ENCODE measurements at regions not wholly inside any gene's neighbourhood (a gene's known extent, or its start where the extent isn't known, plus 50 kb on each side); places are given as distances from the start of the nearest gene placed in this dataset.

- Mint-ChIP-seq H3K27me3 (ENCODE audit: low read depth) (no peaks in the 10 kb centered on the region), H3K4me3 (no peak overlapping the region), H3K9me3 (peaks cover 3% of the 10 kb centered on the region), H3K4me1 (no peaks in the 10 kb centered on the region), H3K36me3 (peaks cover 1% of the 10 kb centered on the region), H3K27ac (no peak overlapping the region)
- TF ChIP-seq CTCF (IDR thresholded peaks at IDR 0.05; ENCODE audit: unreplicated experiment), result no peak
- DNase-seq (ENCODE audit: low spot score in 2 of 2, unreplicated experiment in 2 of 2), result no peak
Measured at GRCh38 chr4:60122820-60123219, 1077.3 kb upstream of the ADGRL3 start.

GRCh38 chr4:60128888-60129287 is 1071.2 kb upstream of the ADGRL3 start:
- peaks cover 1% of the 10 kb centered on the region for H3K36me3 Mint-ChIP-seq
- no peak for DNase-seq (ENCODE audit: low spot score in 2 of 2, unreplicated experiment in 2 of 2)
- no peaks in the 10 kb centered on the region for H3K27me3 Mint-ChIP-seq (ENCODE audit: low read depth)
- H3K4me3 Mint-ChIP-seq, result no peak overlapping the region
- TF ChIP-seq CTCF (IDR thresholded peaks at IDR 0.05; ENCODE audit: unreplicated experiment), result no peak
- no peak overlapping the region for H3K27ac Mint-ChIP-seq
- peaks cover 3% of the 10 kb centered on the region for H3K9me3 Mint-ChIP-seq
- H3K4me1 Mint-ChIP-seq, result no peaks in the 10 kb centered on the region

GRCh38 chr4:60129740-60130139 is 1070.4 kb upstream of the ADGRL3 start:
- no peak overlapping the region for H3K4me3 Mint-ChIP-seq
- no peaks in the 10 kb centered on the region for H3K27me3 Mint-ChIP-seq (ENCODE audit: low read depth)
- H3K9me3 Mint-ChIP-seq, result peaks cover 3% of the 10 kb centered on the region
- no peaks in the 10 kb centered on the region for H3K4me1 Mint-ChIP-seq
- H3K27ac Mint-ChIP-seq, result no peak overlapping the region
- H3K36me3 Mint-ChIP-seq, result peaks cover 1% of the 10 kb centered on the region
- DNase-seq (ENCODE audit: low spot score in 2 of 2, unreplicated experiment in 2 of 2), result no peak
- TF ChIP-seq CTCF (IDR thresholded peaks at IDR 0.05; ENCODE audit: unreplicated experiment), result no peak

- no peak for TF ChIP-seq CTCF (IDR thresholded peaks at IDR 0.05; ENCODE audit: unreplicated experiment)
- no peak for DNase-seq (ENCODE audit: low spot score in 2 of 2, unreplicated experiment in 2 of 2)
- Mint-ChIP-seq H3K4me1 (no peaks in the 10 kb centered on the region), H3K27me3 (ENCODE audit: low read depth) (no peaks in the 10 kb centered on the region), H3K27ac (no peak overlapping the region), H3K36me3 (no peaks in the 10 kb centered on the region), H3K9me3 (peaks cover 5% of the 10 kb centered on the region), H3K4me3 (no peak overlapping the region)
Measured at GRCh38 chr4:60133375-60133774, 1066.8 kb upstream of the ADGRL3 start.

- H3K36me3 Mint-ChIP-seq, result no peaks in the 10 kb centered on the region
- no peak for DNase-seq (ENCODE audit: low spot score in 2 of 2, unreplicated experiment in 2 of 2)
- no peaks in the 10 kb centered on the region for H3K27me3 Mint-ChIP-seq (ENCODE audit: low read depth)
- H3K4me1 Mint-ChIP-seq, result no peaks in the 10 kb centered on the region
- peaks cover 5% of the 10 kb centered on the region for H3K9me3 Mint-ChIP-seq
- no peak overlapping the region for H3K27ac Mint-ChIP-seq
- no peak overlapping the region for H3K4me3 Mint-ChIP-seq
- no peak for TF ChIP-seq CTCF (IDR thresholded peaks at IDR 0.05; ENCODE audit: unreplicated experiment)
Measured at GRCh38 chr4:60134099-60134498, 1066.0 kb upstream of the ADGRL3 start.

GRCh38 chr4:60155088-60155487 is 1045.0 kb upstream of the ADGRL3 start:
- no peaks in the 10 kb centered on the region for H3K4me1 Mint-ChIP-seq
- peaks cover 4% of the 10 kb centered on the region for H3K36me3 Mint-ChIP-seq
- no peak for DNase-seq (ENCODE audit: low spot score in 2 of 2, unreplicated experiment in 2 of 2)
- peaks cover 59% of the 10 kb centered on the region for H3K9me3 Mint-ChIP-seq
- no peaks in the 10 kb centered on the region for H3K27me3 Mint-ChIP-seq (ENCODE audit: low read depth)
- TF ChIP-seq CTCF (IDR thresholded peaks at IDR 0.05; ENCODE audit: unreplicated experiment), result no peak
- H3K27ac Mint-ChIP-seq, result no peak overlapping the region
- H3K4me3 Mint-ChIP-seq, result no peak overlapping the region

All from mesothelial cell of epicardium (in vitro differentiated cells).